ENCODE measurements at regions not wholly inside any gene's neighbourhood (a gene's known extent, or its start where the extent isn't known, plus 50 kb on each side); places are given as distances from the start of the nearest gene placed in this dataset.
"Not testable (repeated sequence)": the region's sequence is repeated elsewhere in the genome, so short reads cannot be mapped to it uniquely, and the experiment has no call there.

GRCh38 chr4:114043116-114043515, 63.7 kb upstream of the ARSJ start:
- intact Hi-C loops (cut with micrococcal nuclease), result no loop called here
- ATAC-seq (ENCODE audit: low read depth) (no peak), DNase-seq (no peak)

DNA sequence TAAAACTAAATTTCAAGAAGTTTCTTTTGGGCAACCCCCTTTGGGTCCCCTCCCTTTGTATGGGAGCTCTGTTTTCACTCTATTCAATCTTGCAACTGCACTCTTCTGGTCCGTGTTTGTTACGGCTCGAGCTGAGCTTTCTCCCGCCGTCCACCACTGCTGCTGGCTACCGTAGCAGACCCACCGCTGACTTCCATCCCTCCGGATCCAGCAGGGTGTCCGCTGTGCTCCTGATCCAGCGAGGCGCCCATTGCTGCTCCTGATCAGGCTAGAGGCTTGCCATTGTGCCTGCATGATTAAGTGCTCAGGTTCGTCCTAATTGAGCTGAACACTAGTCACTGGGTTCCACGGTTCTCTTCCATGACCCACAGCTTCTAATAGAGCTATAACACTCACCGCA, 64.9 kb upstream of the ARSJ start:
- ATAC-seq (ENCODE audit: low read depth); intact Hi-C loops (cut with micrococcal nuclease): not testable (repeated sequence)
- 93% methylated on average over 14 of the region's 14 CpGs for WGBS (ENCODE audit: insufficient coverage)

More at GRCh38 chr4:114043116-114043515, 63.7 kb upstream of the ARSJ start:
- H3K9me3 Mint-ChIP-seq (ENCODE audit: insufficient read depth), result peaks cover 2% of the 10 kb centered on the region
- Histone ChIP-seq H3K4me2 (replicated peaks; ENCODE audit: low read depth, low read length, poor library complexity, severe bottlenecking) (no peak overlapping the region), H3K36me3 (replicated peaks in 1 of 2; ENCODE audit: control extremely low read depth in 1 of 2, control insufficient read depth in 1 of 2, extremely low read depth in 1 of 2, insufficient read depth in 2 of 2, low read length in 1 of 2) (no peaks in the 10 kb centered on the region), H4K20me1 (ENCODE audit: control insufficient read depth, insufficient read depth, low read length, poor library complexity, severe bottlenecking) (no peaks in the 10 kb centered on the region), H3K4me1 (ENCODE audit: control insufficient read depth in 2 of 2, insufficient read depth in 2 of 2, low read length in 2 of 2) (no peaks in the 10 kb centered on the region), H3K79me2 (ENCODE audit: control insufficient read depth, insufficient read depth, low read length) (no peaks in the 10 kb centered on the region), H3K27me3 (replicated peaks in 1 of 4; ENCODE audit: control extremely low read depth in 1 of 4, control insufficient read depth in 3 of 4, insufficient read depth in 4 of 4, low read length in 3 of 4) (no peaks in the 10 kb centered on the region), H3K9ac (ENCODE audit: low read length) (no peak overlapping the region), H3K4me3 (ENCODE audit: control extremely low read depth in 1 of 5, extremely low read depth in 1 of 5, insufficient read depth in 1 of 5, low read depth in 2 of 5, low read length in 4 of 5) (no peak overlapping the region), H3K27ac (ENCODE audit: low read length in 2 of 2) (no peak overlapping the region), H3K9me3 (ENCODE audit: control extremely low read depth in 1 of 3, control insufficient read depth in 2 of 3, insufficient read depth in 1 of 3, low read length in 2 of 3) (no peaks in the 10 kb centered on the region), H2AFZ (ENCODE audit: insufficient read depth, low read depth, low read length, poor library complexity, severe bottlenecking) (no peak overlapping the region)
- TF ChIP-seq CTCF (IDR thresholded peaks at IDR 0.05) (no peak), EZH2 (IDR thresholded peaks at IDR 0.05; ENCODE audit: borderline replicate concordance, insufficient read depth, low read depth, low read length, poor library complexity, severe bottlenecking) (no peak)
- POLR2A ChIA-PET, result no interaction called here
- H3K27ac Mint-ChIP-seq, result no peak overlapping the region
- H3K4me1 Mint-ChIP-seq, result no peaks in the 10 kb centered on the region
- CTCF ChIA-PET, result no interaction called here
- H3K4me3 Mint-ChIP-seq, result no peak overlapping the region
- peaks cover 3% of the 10 kb centered on the region for H3K27me3 Mint-ChIP-seq

More for the DNA sequence above, 64.9 kb upstream of the ARSJ start:
- H3K9me3 Mint-ChIP-seq (ENCODE audit: insufficient read depth); POLR2A ChIA-PET; H2AFZ ChIP-seq (ENCODE audit: insufficient read depth, low read depth, low read length, poor library complexity, severe bottlenecking); H3K4me1 ChIP-seq (ENCODE audit: control insufficient read depth in 2 of 2, insufficient read depth in 2 of 2, low read length in 2 of 2); H3K79me2 ChIP-seq (ENCODE audit: control insufficient read depth, insufficient read depth, low read length); CTCF ChIA-PET; H3K4me3 ChIP-seq (ENCODE audit: control extremely low read depth in 1 of 5, extremely low read depth in 1 of 5, insufficient read depth in 1 of 5, low read depth in 2 of 5, low read length in 4 of 5); H3K9me3 ChIP-seq (ENCODE audit: control extremely low read depth in 1 of 3, control insufficient read depth in 2 of 3, insufficient read depth in 1 of 3, low read length in 2 of 3); H3K36me3 ChIP-seq (replicated peaks in 1 of 2; ENCODE audit: control extremely low read depth in 1 of 2, control insufficient read depth in 1 of 2, extremely low read depth in 1 of 2, insufficient read depth in 2 of 2, low read length in 1 of 2); H3K9ac ChIP-seq (ENCODE audit: low read length); H3K27ac Mint-ChIP-seq; H3K27me3 Mint-ChIP-seq; H3K4me2 ChIP-seq (replicated peaks; ENCODE audit: low read depth, low read length, poor library complexity, severe bottlenecking); H4K20me1 ChIP-seq (ENCODE audit: control insufficient read depth, insufficient read depth, low read length, poor library complexity, severe bottlenecking); H3K27me3 ChIP-seq (replicated peaks in 1 of 4; ENCODE audit: control extremely low read depth in 1 of 4, control insufficient read depth in 3 of 4, insufficient read depth in 4 of 4, low read length in 3 of 4); DNase-seq; H3K4me3 Mint-ChIP-seq; H3K27ac ChIP-seq (ENCODE audit: low read length in 2 of 2); H3K4me1 Mint-ChIP-seq: not testable (repeated sequence)
